ENCODE measurements at regions not wholly inside any gene's neighbourhood (a gene's known extent, or its start where the extent isn't known, plus 50 kb on each side); places are given as distances from the start of the nearest gene placed in this dataset.

GRCh38 chr3:31427623-31428022 lies 105.1 kb upstream of the STT3B start:
- no peak for DNase-seq (ENCODE audit: low read depth)

DNA sequence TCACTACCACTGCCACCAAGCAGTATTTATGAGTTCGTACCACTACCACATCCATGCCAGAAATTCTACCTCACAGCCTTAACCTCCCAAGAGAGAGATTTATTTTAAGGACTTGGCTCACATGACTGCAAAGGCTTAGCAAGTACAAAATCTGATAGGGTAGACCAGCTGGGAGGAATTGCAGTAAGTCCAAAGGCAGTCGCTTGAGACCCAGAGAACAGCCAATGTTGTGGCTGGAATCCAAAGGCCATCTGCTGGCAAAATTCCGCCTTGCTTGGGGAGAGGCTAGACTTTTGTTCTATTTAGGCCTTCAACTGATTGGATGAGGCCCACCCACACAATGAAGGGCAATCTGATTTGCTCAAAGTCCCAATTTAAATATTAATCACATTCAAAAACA lies 101.4 kb upstream of the STT3B start:
- DNase-seq (ENCODE audit: low read depth), result no peak

DNA sequence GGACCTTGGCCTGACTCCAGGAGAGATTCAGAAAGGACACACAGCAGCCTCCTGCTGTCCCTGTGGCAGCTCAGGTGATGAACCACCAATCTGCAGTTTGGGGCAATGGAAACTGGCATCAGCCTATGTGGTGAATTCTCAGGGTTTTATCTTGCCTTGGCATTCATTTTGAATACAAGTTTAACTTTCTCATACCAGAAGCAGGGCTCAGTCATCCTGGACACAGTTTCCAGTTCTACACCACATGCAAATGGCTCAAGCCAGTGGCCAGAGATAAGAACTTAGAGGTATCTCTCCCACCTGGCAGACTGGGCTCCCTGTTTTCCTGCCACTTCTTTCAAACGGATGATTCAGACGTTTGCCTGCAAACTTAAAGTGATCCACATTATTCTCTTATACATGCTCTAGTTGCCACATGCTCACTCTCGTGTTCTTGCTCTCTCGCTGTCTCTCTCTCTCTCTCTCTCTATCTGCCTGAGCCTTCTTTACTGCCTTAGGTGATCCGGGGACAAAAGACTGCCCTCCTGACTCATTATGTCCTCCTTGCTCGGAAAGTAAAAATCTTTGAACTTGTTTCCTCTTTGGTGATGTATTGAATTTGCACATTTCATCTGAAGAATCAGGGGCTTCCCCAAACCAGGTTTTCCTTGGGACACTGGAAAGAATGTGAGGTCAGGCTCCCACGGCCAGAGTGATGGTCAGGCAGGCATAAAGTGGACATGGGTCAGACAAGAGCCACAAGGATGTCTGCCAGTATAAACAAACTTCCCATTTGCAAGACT lies 99.6 kb upstream of the STT3B start:
- no peak for DNase-seq (ENCODE audit: low read depth)

DNA sequence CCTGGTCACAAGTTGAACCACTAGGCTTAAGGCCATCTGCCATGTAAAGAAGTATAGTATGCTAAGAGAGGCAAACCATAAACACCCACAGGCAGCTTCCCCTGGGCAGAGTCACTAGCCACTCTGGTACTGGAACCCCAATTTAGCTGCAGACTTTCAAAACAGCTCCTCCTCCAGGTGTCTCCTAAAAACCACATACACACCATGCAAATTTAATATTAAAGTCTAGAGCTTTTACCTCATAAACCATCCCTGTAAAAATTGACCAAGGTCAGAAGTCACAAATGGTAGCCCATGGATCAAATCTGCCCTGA lies 99.1 kb upstream of the STT3B start:
- DNase-seq (ENCODE audit: low read depth), result no peak

DNA sequence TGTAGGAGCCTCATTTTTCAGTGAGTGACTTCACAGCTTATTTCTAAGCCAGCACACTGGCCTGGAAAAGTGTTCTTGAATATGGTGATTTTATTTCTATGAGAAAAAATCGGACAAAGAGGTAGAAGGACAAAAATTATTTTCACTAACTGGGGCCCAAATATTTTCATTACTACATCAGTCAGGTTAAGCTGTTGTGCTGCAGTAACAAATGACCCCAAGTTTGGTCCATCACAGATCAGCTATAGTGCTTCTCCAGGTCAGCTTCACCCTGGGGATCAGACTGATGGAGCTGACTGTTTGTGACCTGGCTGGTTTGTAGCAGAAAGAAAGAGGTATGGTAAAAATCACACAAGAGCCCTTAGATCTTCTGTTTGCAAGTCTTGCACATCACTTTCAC lies 97.9 kb upstream of the STT3B start:
- no peak for DNase-seq (ENCODE audit: low read depth)

DNA sequence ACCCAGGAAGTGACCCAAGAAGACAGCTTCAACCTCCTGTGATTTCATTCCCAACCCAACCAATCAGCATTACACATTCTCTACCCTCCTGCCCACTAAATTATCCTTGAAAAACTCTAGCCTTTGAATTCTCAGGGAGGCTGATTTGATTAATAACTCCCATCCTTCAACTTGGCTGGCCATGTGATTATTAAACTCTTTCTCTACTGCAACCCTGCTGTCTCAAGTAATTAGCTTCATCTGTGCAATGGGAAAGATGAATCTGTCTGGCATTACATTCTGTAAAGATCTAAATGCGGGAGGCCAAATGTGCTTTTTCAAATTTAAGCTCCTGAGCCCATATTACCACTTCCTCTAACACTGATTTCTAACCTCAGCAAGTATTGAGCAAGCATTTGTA lies 95.9 kb upstream of the STT3B start:
- no peak for DNase-seq (ENCODE audit: low read depth)

DNA sequence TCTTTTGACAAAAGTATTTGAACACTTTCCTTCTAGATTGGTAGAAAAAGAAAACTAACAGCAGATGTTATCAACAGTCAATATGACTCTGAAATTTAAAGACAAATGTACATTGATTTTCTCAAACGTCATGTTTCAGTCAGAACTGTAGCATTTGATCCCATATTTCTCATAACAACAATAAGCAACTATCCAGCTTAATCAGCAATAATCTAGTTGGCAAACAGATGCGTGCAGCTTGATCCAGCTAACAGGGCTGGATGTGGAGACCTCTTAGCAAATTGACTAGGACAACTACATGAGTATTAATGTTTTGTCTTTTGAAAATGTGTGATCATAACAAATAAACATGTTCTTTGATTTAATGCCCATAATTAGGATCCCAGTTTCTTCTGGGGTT lies 94.0 kb upstream of the STT3B start:
- no peak for DNase-seq (ENCODE audit: low read depth)

DNA sequence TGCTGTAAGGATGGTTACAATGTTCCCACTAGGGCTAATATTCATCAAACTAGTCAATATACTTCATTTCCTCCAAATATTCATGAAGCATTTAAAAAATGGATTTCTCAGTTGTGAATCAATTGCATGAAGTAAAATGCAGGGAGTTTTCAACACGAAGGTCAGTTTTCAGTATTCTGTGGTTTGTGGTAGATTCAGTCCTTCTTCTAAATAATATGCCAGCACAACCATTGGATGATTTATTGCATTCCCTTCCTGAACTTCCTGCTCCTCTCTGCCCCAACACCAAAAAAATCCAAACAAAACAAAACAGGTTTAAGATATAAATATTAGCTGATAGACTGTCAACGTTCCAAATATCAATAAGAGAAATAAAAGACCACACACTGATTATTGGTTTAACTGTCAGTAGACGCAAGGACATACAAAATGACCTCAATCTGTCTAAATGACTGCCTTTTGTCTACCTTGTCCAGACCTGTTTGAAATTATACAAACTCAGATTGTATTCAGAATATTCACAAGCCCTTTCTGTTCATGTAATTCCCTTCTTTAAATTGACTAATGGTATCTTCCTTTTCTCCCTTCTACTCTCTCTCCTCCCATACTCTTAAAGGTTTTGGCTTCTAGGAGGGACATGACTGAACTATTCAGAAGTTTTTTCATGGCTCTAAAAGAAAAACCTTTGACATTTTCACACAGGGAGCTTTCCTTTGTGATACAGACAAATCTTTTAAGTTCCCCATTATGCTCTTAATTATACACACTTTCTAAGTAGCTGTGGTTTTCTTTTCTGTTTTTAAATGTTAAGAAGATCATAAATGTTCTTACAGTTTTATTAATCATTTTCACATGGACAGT lies 92.6 kb upstream of the STT3B start:
- no peak for DNase-seq (ENCODE audit: low read depth)

GRCh38 chr3:31440878-31441277 lies 91.8 kb upstream of the STT3B start:
- no peak for DNase-seq (ENCODE audit: low read depth)

DNA sequence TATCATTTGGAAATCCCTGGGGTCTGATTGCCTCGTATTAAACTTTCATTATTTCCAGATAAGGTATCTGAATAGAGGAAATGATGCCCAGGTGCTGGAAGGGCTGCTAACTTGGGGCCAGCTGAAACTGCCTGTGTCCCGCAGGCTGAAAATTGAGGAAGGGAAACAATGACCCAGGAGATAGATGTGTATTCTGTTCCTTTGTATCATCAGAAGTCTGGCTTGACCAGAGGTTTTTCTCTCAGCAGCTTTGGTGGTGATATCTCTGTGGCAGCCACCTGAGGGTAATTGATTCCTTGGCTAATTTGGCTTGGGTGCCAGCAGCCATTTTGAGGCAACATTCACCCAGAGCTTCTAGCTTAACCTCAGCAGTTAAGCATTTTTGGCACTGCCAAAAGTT lies 90.0 kb upstream of the STT3B start:
- DNase-seq (ENCODE audit: low read depth), result no peak

- DNase-seq (ENCODE audit: low read depth), result no peak
Observed at GRCh38 chr3:31444220-31445142, 88.2 kb upstream of the STT3B start.

DNA sequence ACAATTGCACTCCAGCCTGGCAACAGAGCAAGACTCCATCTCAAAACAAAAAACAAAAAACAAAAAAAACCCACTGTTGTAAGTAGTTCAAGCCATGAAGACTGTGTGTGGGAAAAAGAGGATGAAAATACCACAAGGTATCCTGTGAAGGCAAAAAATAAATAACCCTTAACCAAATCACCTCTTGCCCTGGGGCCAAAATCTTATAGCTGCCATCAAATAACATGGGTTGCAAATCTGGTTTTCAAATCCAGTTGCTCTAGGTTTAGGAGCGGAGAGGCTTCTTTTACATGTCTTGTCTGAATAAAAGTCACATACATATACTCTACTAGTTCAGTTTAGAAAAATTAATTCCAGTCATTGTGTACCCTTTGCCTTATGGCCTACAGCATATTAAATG lies 87.0 kb upstream of the STT3B start:
- no peak for DNase-seq (ENCODE audit: low read depth)

DNA sequence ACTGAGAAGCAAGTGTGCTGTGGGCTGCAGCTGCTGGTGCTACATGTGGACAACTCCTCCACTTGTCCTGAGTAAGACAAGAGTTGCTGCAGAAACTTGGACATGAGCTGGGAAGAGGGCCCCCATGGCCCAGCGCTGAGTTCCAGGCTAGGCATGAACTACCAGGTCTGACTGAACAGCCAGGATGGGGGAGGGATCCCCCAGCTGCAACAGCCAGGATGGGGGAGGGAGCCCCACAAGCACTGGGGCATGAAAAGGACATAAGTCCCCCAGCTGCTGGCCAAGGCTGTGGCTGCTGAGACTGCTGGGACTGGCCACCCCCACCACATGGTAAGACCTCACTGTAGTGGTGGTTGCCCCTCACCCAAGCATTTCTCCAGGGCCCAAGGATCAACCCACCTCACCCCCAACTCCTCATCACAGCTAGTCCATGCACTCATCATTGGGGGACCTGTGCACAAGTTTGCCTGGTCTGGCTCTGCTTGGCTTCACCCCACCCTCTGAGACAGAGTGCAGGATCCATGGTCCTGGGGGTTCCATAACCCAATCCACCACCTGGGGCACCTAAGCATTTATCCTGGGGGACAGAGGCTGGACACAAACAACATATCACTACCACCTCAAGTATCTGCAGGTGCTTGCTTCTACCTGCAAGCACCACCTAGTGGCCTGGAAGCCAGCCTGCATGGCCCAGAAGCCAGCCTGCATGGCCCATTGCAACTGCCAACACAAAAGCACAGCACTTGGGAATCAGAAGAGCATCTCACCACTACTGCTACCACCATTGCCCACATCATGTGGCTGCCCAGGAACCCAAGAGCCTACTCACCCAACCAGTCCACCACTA lies 84.5 kb upstream of the STT3B start:
- DNase-seq (ENCODE audit: low read depth), result no peak

- DNase-seq (ENCODE audit: low read depth), result no peak
Observed at GRCh38 chr3:31448882-31449243, 83.9 kb upstream of the STT3B start.

- DNase-seq (ENCODE audit: low read depth), result no peak
Observed at GRCh38 chr3:31449318-31449717, 83.4 kb upstream of the STT3B start.

DNA sequence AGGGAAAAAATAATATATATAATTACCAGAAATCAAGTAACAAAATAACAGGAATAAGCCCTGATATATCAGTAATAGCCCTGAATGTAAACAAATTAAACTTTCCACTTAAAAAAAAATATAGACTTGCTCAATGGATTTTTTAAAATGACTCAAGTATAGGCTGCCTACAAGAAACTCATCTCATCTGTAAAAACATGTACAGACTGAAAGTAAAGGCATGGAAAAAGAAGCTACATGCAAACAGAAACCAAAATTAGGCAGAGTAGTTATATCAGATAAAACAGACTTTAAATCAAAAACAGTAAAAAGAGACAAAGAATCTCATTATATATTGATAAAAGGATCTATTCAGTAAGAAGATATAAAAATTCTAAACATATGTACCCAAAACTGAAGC lies 82.4 kb upstream of the STT3B start:
- DNase-seq (ENCODE audit: low read depth), result no peak

DNA sequence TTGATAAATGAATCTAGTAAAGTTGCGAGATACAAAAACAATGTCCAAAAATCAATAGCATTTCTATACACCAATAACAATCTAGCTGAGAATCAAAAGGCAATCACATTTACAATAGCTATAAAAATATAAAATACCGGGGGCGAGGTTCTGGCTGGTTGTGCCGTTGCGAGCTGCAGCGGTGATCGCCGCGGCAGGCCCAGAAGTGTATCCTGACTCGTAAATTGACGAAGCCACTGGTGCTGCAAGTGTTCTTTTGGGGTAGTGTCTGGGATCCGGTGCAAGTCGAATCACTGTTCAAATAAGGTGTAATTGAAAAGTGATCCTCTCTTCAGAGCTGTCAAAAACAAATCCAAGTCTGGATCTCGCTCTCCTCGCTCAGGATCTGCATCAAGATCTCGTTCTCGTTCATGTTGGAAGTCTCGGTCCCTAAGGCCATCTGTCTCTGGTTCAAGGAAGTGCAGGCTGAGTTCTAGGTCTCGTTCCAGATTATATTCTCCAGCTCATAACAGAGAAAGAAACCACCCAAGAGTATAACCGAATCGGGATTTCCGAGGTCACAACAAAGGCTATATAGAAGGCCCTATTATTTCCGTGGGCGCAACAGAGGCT lies 80.1 kb upstream of the STT3B start:
- DNase-seq (ENCODE audit: low read depth), result no peak

DNA sequence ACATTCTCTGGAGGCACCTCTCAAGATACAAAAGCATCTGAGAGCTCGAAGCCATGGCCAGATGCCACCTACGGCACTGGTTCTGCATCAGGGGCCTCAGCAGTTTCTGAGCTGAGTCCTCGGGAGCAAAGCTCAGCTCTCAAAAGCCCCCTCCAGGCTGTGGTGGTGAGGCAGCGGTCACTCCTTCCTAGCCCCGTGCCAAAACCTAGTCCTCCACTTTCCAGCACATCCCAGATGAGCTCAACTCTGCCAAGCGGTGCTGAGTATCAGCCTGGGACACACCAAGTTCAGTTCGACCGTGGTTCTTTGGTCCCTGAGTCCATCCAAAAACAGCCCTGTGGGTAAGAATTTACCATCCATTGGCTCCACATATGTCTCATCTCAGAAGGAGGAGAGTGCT lies 79.3 kb upstream of the STT3B start:
- no peak for DNase-seq (ENCODE audit: low read depth)

GRCh38 chr3:31455524-31455923 lies 77.2 kb upstream of the STT3B start:
- DNase-seq (ENCODE audit: low read depth), result no peak

DNA sequence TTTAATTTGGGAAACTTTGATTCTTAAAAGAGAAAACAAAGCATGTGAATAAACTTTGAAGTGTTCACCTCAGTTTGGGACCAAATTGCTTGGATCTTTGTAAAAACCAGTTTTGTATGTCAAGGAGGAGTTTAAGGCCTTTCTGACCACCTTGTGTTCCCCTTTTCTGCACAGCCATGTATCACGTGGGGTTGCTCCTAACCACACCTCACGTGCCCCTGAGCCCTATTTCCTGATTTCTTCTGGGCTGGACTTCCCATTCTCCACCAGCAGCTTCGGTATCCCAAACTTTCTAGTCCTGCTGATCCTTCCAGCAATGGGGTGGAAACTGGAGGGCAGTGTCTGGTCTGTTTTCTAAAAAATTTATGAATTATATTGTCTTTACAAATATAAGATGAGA lies 76.4 kb upstream of the STT3B start:
- DNase-seq (ENCODE audit: low read depth), result no peak

DNA sequence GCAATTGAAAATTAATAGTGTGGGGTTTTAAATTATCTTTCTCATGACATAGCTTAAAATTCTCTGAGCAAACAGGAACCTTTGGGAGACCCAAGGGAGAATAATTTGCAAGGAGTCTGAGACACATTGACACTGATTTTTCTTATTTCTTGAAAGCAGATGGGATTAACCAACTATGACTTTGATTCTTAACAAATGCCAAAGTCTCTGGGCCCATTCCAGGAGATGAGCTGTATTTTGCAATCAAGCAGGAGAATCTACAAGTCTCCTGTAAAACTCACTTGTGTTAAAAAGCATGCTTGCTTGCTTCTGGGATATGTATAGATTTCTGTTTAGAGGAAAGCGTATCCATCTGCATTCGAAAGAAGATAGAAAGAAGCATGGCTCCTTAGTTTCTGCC lies 71.3 kb upstream of the STT3B start:
- DNase-seq (ENCODE audit: low read depth), result no peak

Measured in HS-27A (cell line).